ENCODE measurements at regions not wholly inside any gene's neighbourhood (a gene's known extent, or its start where the extent isn't known, plus 50 kb on each side); places are given as distances from the start of the nearest gene placed in this dataset.

DNA sequence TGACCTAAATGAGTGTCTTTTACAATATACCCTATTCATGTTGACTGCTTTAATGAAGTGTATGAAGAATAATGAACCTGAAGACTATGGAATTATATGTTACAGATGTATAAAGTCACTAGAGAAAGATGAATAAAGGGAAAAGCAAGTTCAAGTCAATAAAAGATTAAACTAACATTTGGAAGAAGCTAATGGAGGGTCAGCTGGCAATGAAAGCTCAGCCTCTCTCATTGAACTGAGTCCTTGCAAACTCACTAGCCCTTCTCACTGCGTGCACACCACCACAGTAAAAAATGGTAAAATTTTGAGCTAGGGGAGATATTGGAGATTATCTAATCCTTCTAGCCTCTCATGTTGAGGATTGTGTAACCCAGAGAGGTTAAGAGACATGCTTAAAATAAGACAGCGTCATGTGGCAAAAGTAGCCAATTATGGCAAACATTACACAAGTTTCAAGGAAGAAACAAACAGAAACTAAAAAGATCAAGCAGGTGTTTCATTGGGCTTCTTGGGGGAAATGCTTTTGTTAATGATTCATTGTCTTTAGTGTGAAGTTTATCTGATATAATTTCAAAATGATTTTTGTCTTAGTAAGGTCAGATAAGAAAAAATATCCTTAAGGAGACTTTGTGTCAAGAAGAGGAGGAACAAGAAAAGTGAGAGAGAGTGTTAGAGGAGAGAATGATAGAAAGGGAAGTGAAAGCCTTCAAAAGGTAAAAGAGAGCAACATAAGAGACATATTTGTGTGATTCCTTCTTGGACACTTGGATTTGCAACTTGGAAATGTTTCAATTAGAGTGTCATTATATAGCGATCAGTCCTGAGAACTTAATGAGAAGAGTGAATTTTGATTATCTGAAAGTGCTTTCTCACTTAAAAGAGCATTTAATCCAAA, 893.7 kb upstream of the FAM98A start:
- no peak for DNase-seq (ENCODE audit: extremely low read depth, insufficient read length)
- Histone ChIP-seq H3K4me3 (replicated peaks; ENCODE audit: low read depth, low read length) (no peak overlapping the region), H3K36me3 (ENCODE audit: control insufficient read depth, insufficient read depth, low read length) (no peaks in the 10 kb centered on the region), H3K27me3 (replicated peaks; ENCODE audit: control insufficient read depth, insufficient read depth, low read length) (no peaks in the 10 kb centered on the region)
- TF ChIP-seq, protein P1, sequence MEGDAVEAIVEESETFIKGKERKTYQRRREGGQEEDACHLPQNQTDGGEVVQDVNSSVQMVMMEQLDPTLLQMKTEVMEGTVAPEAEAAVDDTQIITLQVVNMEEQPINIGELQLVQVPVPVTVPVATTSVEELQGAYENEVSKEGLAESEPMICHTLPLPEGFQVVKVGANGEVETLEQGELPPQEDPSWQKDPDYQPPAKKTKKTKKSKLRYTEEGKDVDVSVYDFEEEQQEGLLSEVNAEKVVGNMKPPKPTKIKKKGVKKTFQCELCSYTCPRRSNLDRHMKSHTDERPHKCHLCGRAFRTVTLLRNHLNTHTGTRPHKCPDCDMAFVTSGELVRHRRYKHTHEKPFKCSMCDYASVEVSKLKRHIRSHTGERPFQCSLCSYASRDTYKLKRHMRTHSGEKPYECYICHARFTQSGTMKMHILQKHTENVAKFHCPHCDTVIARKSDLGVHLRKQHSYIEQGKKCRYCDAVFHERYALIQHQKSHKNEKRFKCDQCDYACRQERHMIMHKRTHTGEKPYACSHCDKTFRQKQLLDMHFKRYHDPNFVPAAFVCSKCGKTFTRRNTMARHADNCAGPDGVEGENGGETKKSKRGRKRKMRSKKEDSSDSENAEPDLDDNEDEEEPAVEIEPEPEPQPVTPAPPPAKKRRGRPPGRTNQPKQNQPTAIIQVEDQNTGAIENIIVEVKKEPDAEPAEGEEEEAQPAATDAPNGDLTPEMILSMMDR (IDR thresholded peaks at IDR 0.05; ENCODE audit: insufficient read depth, low read length, poor library complexity, severe bottlenecking) = no peak

DNA sequence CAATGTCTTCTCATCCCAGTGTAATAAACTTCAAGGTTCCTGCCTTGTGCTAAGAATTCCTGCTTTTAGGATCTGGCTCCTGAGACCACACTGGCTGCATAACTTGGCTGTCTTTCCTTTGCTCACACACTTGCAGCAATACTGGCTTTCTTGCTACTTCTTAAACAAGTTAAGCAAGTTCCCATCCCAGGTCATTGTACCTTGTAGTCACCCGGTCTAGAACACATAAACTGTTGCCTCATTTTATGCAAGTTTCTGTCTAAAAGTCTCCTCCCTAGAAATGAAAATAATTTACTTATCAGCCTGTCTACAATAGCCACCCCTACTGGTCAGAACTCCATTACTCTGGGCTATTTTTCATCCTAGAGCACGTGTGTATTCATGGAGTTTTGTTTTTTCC, 887.9 kb upstream of the FAM98A start:
- TF ChIP-seq, protein P1 (IDR thresholded peaks at IDR 0.05; ENCODE audit: insufficient read depth, low read length, poor library complexity, severe bottlenecking) = no peak
- no peak for DNase-seq (ENCODE audit: extremely low read depth, insufficient read length)
- Histone ChIP-seq H3K36me3 (ENCODE audit: control insufficient read depth, insufficient read depth, low read length) (no peaks in the 10 kb centered on the region), H3K4me3 (replicated peaks; ENCODE audit: low read depth, low read length) (no peak overlapping the region), H3K27me3 (replicated peaks; ENCODE audit: control insufficient read depth, insufficient read depth, low read length) (no peaks in the 10 kb centered on the region)

DNA sequence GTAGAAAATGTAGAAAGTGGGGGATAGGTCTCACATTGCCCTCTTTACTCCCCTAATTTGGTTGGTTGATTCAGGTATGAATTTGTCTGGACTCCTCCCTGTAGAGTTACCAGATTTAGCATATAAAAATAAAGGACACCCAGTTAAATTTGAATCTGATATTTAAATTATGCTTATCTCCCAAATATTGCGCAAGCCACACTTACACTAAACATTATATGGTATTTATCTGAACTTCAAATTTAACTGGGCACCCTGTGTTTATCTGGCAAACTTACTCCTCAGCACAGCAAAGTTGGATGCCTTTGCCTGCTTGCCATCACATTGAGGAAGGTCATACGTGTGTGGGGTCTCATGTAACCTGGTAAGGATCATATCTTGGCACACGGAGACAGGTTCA, 882.4 kb upstream of the FAM98A start:
- DNase-seq (ENCODE audit: extremely low read depth, insufficient read length) = no peak
- TF ChIP-seq, protein P1 (IDR thresholded peaks at IDR 0.05; ENCODE audit: insufficient read depth, low read length, poor library complexity, severe bottlenecking) = no peak
- Histone ChIP-seq H3K27me3 (replicated peaks; ENCODE audit: control insufficient read depth, insufficient read depth, low read length) (no peaks in the 10 kb centered on the region), H3K4me3 (replicated peaks; ENCODE audit: low read depth, low read length) (no peak overlapping the region), H3K36me3 (ENCODE audit: control insufficient read depth, insufficient read depth, low read length) (no peaks in the 10 kb centered on the region)

DNA sequence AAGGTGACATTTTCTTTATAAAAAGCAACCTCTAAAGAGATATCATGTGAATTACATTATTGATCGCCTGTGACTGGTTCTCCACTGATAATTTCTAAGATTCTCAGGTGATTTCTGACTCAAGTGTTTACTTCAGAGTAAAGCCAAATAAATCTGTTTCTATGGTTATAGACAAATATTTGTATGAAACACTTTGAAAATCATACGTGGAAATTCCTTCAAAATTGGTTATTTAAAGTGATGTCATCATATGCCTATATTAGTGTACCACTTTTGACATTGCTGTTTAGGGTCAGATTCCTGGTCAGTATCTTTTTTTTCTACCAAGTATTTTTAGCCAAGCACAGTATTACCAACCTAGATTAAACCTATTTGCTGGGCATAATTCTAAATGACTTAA, 881.3 kb upstream of the FAM98A start:
- DNase-seq (ENCODE audit: extremely low read depth, insufficient read length) = no peak
- H3K36me3 ChIP-seq (ENCODE audit: control insufficient read depth, insufficient read depth, low read length) = no peaks in the 10 kb centered on the region
- H3K27me3 ChIP-seq (replicated peaks; ENCODE audit: control insufficient read depth, insufficient read depth, low read length) = no peaks in the 10 kb centered on the region
- TF ChIP-seq, protein P1 (IDR thresholded peaks at IDR 0.05; ENCODE audit: insufficient read depth, low read length, poor library complexity, severe bottlenecking) = no peak
- no peak overlapping the region for H3K4me3 ChIP-seq (replicated peaks; ENCODE audit: low read depth, low read length)

DNA sequence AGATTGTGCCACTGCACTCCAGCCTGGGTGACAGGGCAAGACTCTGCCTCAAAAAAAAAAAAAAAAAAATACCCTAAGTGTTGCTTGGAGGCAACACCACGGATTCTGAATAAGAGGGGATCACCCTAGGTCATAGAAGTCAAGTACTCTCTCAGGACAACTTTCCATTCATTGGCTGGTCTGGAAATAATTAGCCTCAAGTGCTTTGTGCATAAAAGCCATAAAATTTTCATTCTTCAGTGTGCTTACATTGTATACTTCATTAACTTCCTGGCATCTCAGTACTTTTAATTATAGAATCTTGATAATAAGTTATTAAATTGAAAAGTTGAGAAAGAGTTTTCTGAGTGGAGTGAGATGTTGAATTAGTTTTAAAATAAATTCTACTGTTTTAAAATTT, 876.1 kb upstream of the FAM98A start:
- Histone ChIP-seq H3K27me3 (replicated peaks; ENCODE audit: control insufficient read depth, insufficient read depth, low read length) (no peaks in the 10 kb centered on the region), H3K4me3 (replicated peaks; ENCODE audit: low read depth, low read length) (no peak overlapping the region), H3K36me3 (ENCODE audit: control insufficient read depth, insufficient read depth, low read length) (no peaks in the 10 kb centered on the region)
- no peak for DNase-seq (ENCODE audit: extremely low read depth, insufficient read length)
- TF ChIP-seq, protein P1 (IDR thresholded peaks at IDR 0.05; ENCODE audit: insufficient read depth, low read length, poor library complexity, severe bottlenecking) = no peak

Measured in GM06990 (cell line).